Ishikawa (cell line): ENCODE measurements at regions not wholly inside any gene's neighbourhood (a gene's known extent, or its start where the extent isn't known, plus 50 kb on each side); places are given as distances from the start of the nearest gene placed in this dataset.

Experiments
- MAX ChIP-seq: IDR thresholded peaks from 2 replicates; pipeline ENCODE4 v1.6.1; 2012
- REST ChIP-seq: IDR thresholded peaks from 2 replicates; pipeline ENCODE4 v1.6.1; 2012; ENCODE audit warnings: low read depth, mild to moderate bottlenecking
- USF1 ChIP-seq: IDR thresholded peaks from 2 replicates; pipeline ENCODE4 v1.6.1; 2012

GRCh38 chr4:170675568-170676262, 586.0 kb upstream of the AADAT start:
- no peak for TF ChIP-seq USF1
- no peak for TF ChIP-seq REST
- no peak for TF ChIP-seq MAX
